B cell (primary cell): ENCODE measurements at regions not wholly inside any gene's neighbourhood (a gene's known extent, or its start where the extent isn't known, plus 50 kb on each side); places are given as distances from the start of the nearest gene placed in this dataset.

Experiments
- ATAC-seq: fragments of 200-7000 bp; cut with Tn5 transposase; one replicate; pipeline ENCODE4 v1.10.0; 2021; ENCODE audit warnings: low read depth, mild to moderate bottlenecking, moderate number of reproducible peaks, moderate library complexity
- CTCF ChIA-PET: fragments of 350-600 bp; sonication (Branson Sonifier 250); formaldehyde crosslinking; loops from one replicate; lab custom pipeline; 2021; ENCODE audit warnings: antibody characterized with exemption, inconsistent platforms; lab: Charles Lee
- POLR2A ChIA-PET: fragments of 350-600 bp; sonication (Branson Sonifier 250); formaldehyde crosslinking; loops from one replicate; lab custom pipeline; 2021; ENCODE audit warnings: antibody characterized with exemption; lab: Charles Lee
- DNase-seq: peaks from one replicate; pipeline ENCODE4 v3.0.0; 2013
- H2AFZ ChIP-seq: 2 replicates; pipeline ENCODE4 v1.6.1; 2012; ENCODE audit warnings: mild to moderate bottlenecking, low read depth, low read length; ENCODE audit not compliant: insufficient read depth, poor library complexity, severe bottlenecking
- H3K27ac ChIP-seq, 2 donors: 1 replicate in 1 of 2; 2 replicates in 1 of 2; pipeline ENCODE4 v1.5.1; 2012 to 2013; ENCODE audit warnings: low read length in 2 of 2, mild to moderate bottlenecking in 2 of 2, moderate library complexity in 1 of 2
- H3K27me3 ChIP-seq, 4 experiments: fragments of 200-600 bp in 1 of 4; sonication (generic) in 1 of 4; replicated peaks in 1 of 4; 1 replicate in 2 of 4; 2 replicates in 2 of 4; pipeline versions ENCODE4 v1.6.1 to v1.7.0; 2013 to 2016; ENCODE audit warnings: low read length in 3 of 4, mild to moderate bottlenecking in 2 of 4, mixed read lengths in 1 of 4, moderate library complexity in 1 of 4; ENCODE audit not compliant: insufficient read depth in 4 of 4, control insufficient read depth in 3 of 4; ENCODE audit errors: control extremely low read depth in 1 of 4
- H3K36me3 ChIP-seq, 2 experiments: replicated peaks in 1 of 2; 1 replicate in 1 of 2; 2 replicates in 1 of 2; pipeline versions ENCODE4 v1.6.1 to v1.7.1; 2013; ENCODE audit warnings: low read length in 1 of 2; ENCODE audit not compliant: insufficient read depth in 2 of 2, control insufficient read depth in 1 of 2; ENCODE audit errors: control extremely low read depth in 1 of 2, extremely low read depth in 1 of 2
- H3K4me1 ChIP-seq, 2 donors: fragments of 200-600 bp in 1 of 2; sonication (generic) in 1 of 2; 1 replicate in 1 of 2; 2 replicates in 1 of 2; pipeline versions ENCODE4 v1.5.1 to v1.6.1; 2013 to 2017; ENCODE audit warnings: low read length in 2 of 2; ENCODE audit not compliant: control insufficient read depth in 2 of 2, insufficient read depth in 2 of 2
- H3K4me2 ChIP-seq: replicated peaks from 2 replicates; pipeline ENCODE3; 2012; ENCODE audit warnings: mild to moderate bottlenecking, low read depth, low read length; ENCODE audit not compliant: poor library complexity, severe bottlenecking
- H3K4me3 ChIP-seq, 5 experiments: fragments of 200-600 bp in 1 of 5; sonication (generic) in 1 of 5; 1 replicate in 3 of 5; 2 replicates in 2 of 5; pipeline versions ENCODE4 v1.5.1 to v1.7.0; 2011 to 2016; ENCODE audit warnings: low read length in 4 of 5, mild to moderate bottlenecking in 4 of 5, low read depth in 2 of 5, control low read depth in 1 of 5, moderate library complexity in 1 of 5; ENCODE audit not compliant: insufficient read depth in 1 of 5; ENCODE audit errors: control extremely low read depth in 1 of 5, extremely low read depth in 1 of 5
- H3K79me2 ChIP-seq: fragments of 200-600 bp; sonication (generic); one replicate; pipeline ENCODE4 v1.6.0; 2016; ENCODE audit warnings: low read length; ENCODE audit not compliant: control insufficient read depth, insufficient read depth
- H3K9ac ChIP-seq: fragments of 200-600 bp; sonication (generic); 2 replicates; pipeline ENCODE4 v1.6.1; 2017; ENCODE audit warnings: mild to moderate bottlenecking, low read length, moderate library complexity
- H3K9me3 ChIP-seq, 3 donors: one replicate each; pipeline versions ENCODE4 v1.6.1 to v1.7.1; 2013; ENCODE audit warnings: low read length in 2 of 3; ENCODE audit not compliant: control insufficient read depth in 2 of 3, insufficient read depth in 1 of 3; ENCODE audit errors: control extremely low read depth in 1 of 3
- H4K20me1 ChIP-seq: 2 replicates; pipeline ENCODE4 v1.6.0; 2012; ENCODE audit warnings: mild to moderate bottlenecking, low read length; ENCODE audit not compliant: insufficient read depth, control insufficient read depth, poor library complexity, severe bottlenecking
- H3K27ac Mint-ChIP-seq: one replicate; pipeline ENCODE4 v1.8.0; 2021; ENCODE audit warnings: mixed read lengths
- H3K27me3 Mint-ChIP-seq: one replicate; pipeline ENCODE4 v1.8.0; 2021; ENCODE audit warnings: mixed read lengths
- H3K4me1 Mint-ChIP-seq: one replicate; pipeline ENCODE4 v1.8.0; 2021; ENCODE audit warnings: mixed read lengths
- H3K4me3 Mint-ChIP-seq: one replicate; pipeline ENCODE4 v1.8.0; 2021; ENCODE audit warnings: mixed read lengths
- H3K9me3 Mint-ChIP-seq: one replicate; pipeline ENCODE4 v1.8.0; 2022; ENCODE audit warnings: mixed read lengths; ENCODE audit not compliant: insufficient read depth
- CTCF ChIP-seq: fragments of 200-600 bp; IDR thresholded peaks from one replicate; pipeline ENCODE4 v1.8.0; 2022; ENCODE audit warnings: antibody characterized with exemption, mild to moderate bottlenecking
- EZH2 ChIP-seq: IDR thresholded peaks from 2 replicates; pipeline ENCODE4 v1.6.1; 2012; ENCODE audit warnings: borderline replicate concordance, low read depth, mild to moderate bottlenecking, moderate library complexity, low read length; ENCODE audit not compliant: insufficient read depth, poor library complexity, severe bottlenecking
- WGBS: methylation state at CpG from one replicate; pipeline ENCODE4 v1.1.5; 2013; ENCODE audit warnings: missing lambda C conversion rate; ENCODE audit not compliant: insufficient coverage; 5-methylcytosine and 5-hydroxymethylcytosine counted together
- intact Hi-C: fragments of 100-400 bp; cut with micrococcal nuclease; formaldehyde crosslinking; loops from one replicate; pipeline ENCODE4 v1.10.0; 2022

- H3K9me3 Mint-ChIP-seq = peaks cover 10% of the 10 kb centered on the region
- no peak overlapping the region for H2AFZ ChIP-seq
- H3K27me3 ChIP-seq = no peaks in the 10 kb centered on the region
- ATAC-seq (no peak), DNase-seq (no peak)
- no peak overlapping the region for H3K27ac Mint-ChIP-seq
- 88% methylated on average over 3 of the region's 5 CpGs for WGBS
- no peak overlapping the region for H3K4me3 Mint-ChIP-seq
- H4K20me1 ChIP-seq = no peaks in the 10 kb centered on the region
- no peaks in the 10 kb centered on the region for H3K4me1 Mint-ChIP-seq
- no peak overlapping the region for H3K27ac ChIP-seq
- no peaks in the 10 kb centered on the region for H3K79me2 ChIP-seq
- H3K9ac ChIP-seq = no peak overlapping the region
- no peak overlapping the region for H3K4me2 ChIP-seq
- TF ChIP-seq EZH2 = no peak
- no peak for TF ChIP-seq CTCF
- H3K4me1 ChIP-seq = no peaks in the 10 kb centered on the region
- no peak overlapping the region for H3K4me3 ChIP-seq
- intact Hi-C loops = no loop called here
- POLR2A ChIA-PET = no interaction called here
- H3K27me3 Mint-ChIP-seq = no peaks in the 10 kb centered on the region
- peaks cover 0 to 2% (median 0%) of the 10 kb centered on the region in 3 donors for H3K9me3 ChIP-seq
- no peaks in the 10 kb centered on the region for H3K36me3 ChIP-seq
- CTCF ChIA-PET = no interaction called here
Observed at GRCh38 chr12:61232040-61232439, 1028.2 kb upstream of the USP15 start.

GRCh38 chr12:61250303-61250702 lies 1009.9 kb upstream of the USP15 start:
- H3K4me1 ChIP-seq = no peaks in the 10 kb centered on the region
- POLR2A ChIA-PET = no interaction called here
- no peak overlapping the region for H3K4me3 ChIP-seq
- H3K4me2 ChIP-seq = no peak overlapping the region
- DNase-seq (no peak), ATAC-seq (no peak)
- Mint-ChIP-seq H3K9me3 (peaks cover 2% of the 10 kb centered on the region), H3K27me3 (no peaks in the 10 kb centered on the region), H3K4me3 (no peak overlapping the region), H3K27ac (no peak overlapping the region), H3K4me1 (no peaks in the 10 kb centered on the region)
- H3K36me3 ChIP-seq = no peaks in the 10 kb centered on the region
- TF ChIP-seq EZH2 = no peak
- no peak for TF ChIP-seq CTCF
- no peaks in the 10 kb centered on the region for H3K27me3 ChIP-seq
- CTCF ChIA-PET = no interaction called here
- H3K27ac ChIP-seq = no peak overlapping the region
- H2AFZ ChIP-seq = no peak overlapping the region
- no peaks in the 10 kb centered on the region for H4K20me1 ChIP-seq
- H3K9me3 ChIP-seq = peaks cover 0 to 2% (median 0%) of the 10 kb centered on the region in 3 donors
- intact Hi-C loops = no loop called here
- no CpG with 5 or more reads among the region's 2 CpGs for WGBS
- no peaks in the 10 kb centered on the region for H3K79me2 ChIP-seq
- H3K9ac ChIP-seq = no peak overlapping the region
